ENCODE measurements at regions not wholly inside any gene's neighbourhood (a gene's known extent, or its start where the extent isn't known, plus 50 kb on each side); places are given as distances from the start of the nearest gene placed in this dataset.

- H3K4me1 ChIP-seq (ENCODE audit: low read length), result no peaks in the 10 kb centered on the region
- no peak for DNase-seq
- no peak overlapping the region for H3K27ac ChIP-seq (ENCODE audit: low read length)
- no peak overlapping the region for H3K9ac ChIP-seq (ENCODE audit: low read length)
- no peaks in the 10 kb centered on the region for H3K79me2 ChIP-seq (ENCODE audit: low read length)
- 0 out of 2 replicates have a peak, but pooled peaks cover 4% of the 10 kb centered on the region for H3K9me3 ChIP-seq (ENCODE audit: low read length)
- H3K27me3 ChIP-seq (ENCODE audit: low read length), result no peaks in the 10 kb centered on the region
- no peak overlapping the region for H2AFZ ChIP-seq (ENCODE audit: low read length)
- H3K4me2 ChIP-seq (ENCODE audit: low read depth, low read length, poor library complexity, severe bottlenecking), result no peak overlapping the region
- no peaks in the 10 kb centered on the region for H3K36me3 ChIP-seq (ENCODE audit: insufficient read depth, low read length)
- H3K9me2 ChIP-seq (replicated peaks; ENCODE audit: insufficient read depth, low read length), result no peaks in the 10 kb centered on the region
- H3K4me3 ChIP-seq (ENCODE audit: low read length), result no peak overlapping the region
- no peaks in the 10 kb centered on the region for H4K20me1 ChIP-seq (ENCODE audit: insufficient read depth, low read depth, low read length)
Observed at GRCh38 chr12:39122562-39123204, 217.3 kb upstream of the CPNE8 start.

- no peaks in the 10 kb centered on the region for H4K20me1 ChIP-seq (ENCODE audit: insufficient read depth, low read depth, low read length)
- H2AFZ ChIP-seq (ENCODE audit: low read length), result no peak overlapping the region
- no peaks in the 10 kb centered on the region for H3K4me1 ChIP-seq (ENCODE audit: low read length)
- no peaks in the 10 kb centered on the region for H3K27me3 ChIP-seq (ENCODE audit: low read length)
- H3K36me3 ChIP-seq (ENCODE audit: insufficient read depth, low read length), result no peaks in the 10 kb centered on the region
- H3K9me3 ChIP-seq (ENCODE audit: low read length), result no peaks in the 10 kb centered on the region
- no peaks in the 10 kb centered on the region for H3K79me2 ChIP-seq (ENCODE audit: low read length)
- H3K4me2 ChIP-seq (ENCODE audit: low read depth, low read length, poor library complexity, severe bottlenecking), result no peak overlapping the region
- no peak for DNase-seq
- no peaks in the 10 kb centered on the region for H3K9me2 ChIP-seq (replicated peaks; ENCODE audit: insufficient read depth, low read length)
- no peak overlapping the region for H3K27ac ChIP-seq (ENCODE audit: low read length)
- no peak overlapping the region for H3K4me3 ChIP-seq (ENCODE audit: low read length)
- H3K9ac ChIP-seq (ENCODE audit: low read length), result no peak overlapping the region
Observed at GRCh38 chr12:39116861-39117260, 211.5 kb upstream of the CPNE8 start.

GRCh38 chr12:39112064-39112463 lies 206.7 kb upstream of the CPNE8 start:
- no peak overlapping the region for H2AFZ ChIP-seq (ENCODE audit: low read length)
- no peaks in the 10 kb centered on the region for H4K20me1 ChIP-seq (ENCODE audit: insufficient read depth, low read depth, low read length)
- H3K9me2 ChIP-seq (replicated peaks; ENCODE audit: insufficient read depth, low read length), result no peaks in the 10 kb centered on the region
- H3K4me3 ChIP-seq (ENCODE audit: low read length), result no peak overlapping the region
- H3K36me3 ChIP-seq (ENCODE audit: insufficient read depth, low read length), result no peaks in the 10 kb centered on the region
- DNase-seq, result no peak
- H3K79me2 ChIP-seq (ENCODE audit: low read length), result no peaks in the 10 kb centered on the region
- no peak overlapping the region for H3K9ac ChIP-seq (ENCODE audit: low read length)
- H3K27ac ChIP-seq (ENCODE audit: low read length), result no peak overlapping the region
- H3K9me3 ChIP-seq (ENCODE audit: low read length), result no peaks in the 10 kb centered on the region
- H3K27me3 ChIP-seq (ENCODE audit: low read length), result no peaks in the 10 kb centered on the region
- H3K4me2 ChIP-seq (ENCODE audit: low read depth, low read length, poor library complexity, severe bottlenecking), result no peak overlapping the region
- no peaks in the 10 kb centered on the region for H3K4me1 ChIP-seq (ENCODE audit: low read length)

- Histone ChIP-seq H3K79me2 (ENCODE audit: low read length) (no peaks in the 10 kb centered on the region), H3K27me3 (ENCODE audit: low read length) (no peaks in the 10 kb centered on the region), H3K9me2 (replicated peaks; ENCODE audit: insufficient read depth, low read length) (no peaks in the 10 kb centered on the region), H3K36me3 (ENCODE audit: insufficient read depth, low read length) (no peaks in the 10 kb centered on the region), H3K4me2 (ENCODE audit: low read depth, low read length, poor library complexity, severe bottlenecking) (no peak overlapping the region), H3K4me1 (ENCODE audit: low read length) (no peaks in the 10 kb centered on the region), H3K4me3 (ENCODE audit: low read length) (no peak overlapping the region), H2AFZ (ENCODE audit: low read length) (no peak overlapping the region), H3K9ac (ENCODE audit: low read length) (no peak overlapping the region), H3K9me3 (ENCODE audit: low read length) (no peaks in the 10 kb centered on the region), H4K20me1 (ENCODE audit: insufficient read depth, low read depth, low read length) (no peaks in the 10 kb centered on the region), H3K27ac (ENCODE audit: low read length) (no peak overlapping the region)
- DNase-seq, result no peak
Observed at GRCh38 chr12:39105111-39105510, 199.7 kb upstream of the CPNE8 start.

- no peak overlapping the region for H3K9ac ChIP-seq (ENCODE audit: low read length)
- H3K9me3 ChIP-seq (ENCODE audit: low read length), result no peaks in the 10 kb centered on the region
- H2AFZ ChIP-seq (ENCODE audit: low read length), result no peak overlapping the region
- no peaks in the 10 kb centered on the region for H3K36me3 ChIP-seq (ENCODE audit: insufficient read depth, low read length)
- no peak overlapping the region for H3K4me3 ChIP-seq (ENCODE audit: low read length)
- no peak overlapping the region for H3K27ac ChIP-seq (ENCODE audit: low read length)
- H3K4me1 ChIP-seq (ENCODE audit: low read length), result no peaks in the 10 kb centered on the region
- H3K27me3 ChIP-seq (ENCODE audit: low read length), result no peaks in the 10 kb centered on the region
- no peaks in the 10 kb centered on the region for H3K79me2 ChIP-seq (ENCODE audit: low read length)
- no peaks in the 10 kb centered on the region for H4K20me1 ChIP-seq (ENCODE audit: insufficient read depth, low read depth, low read length)
- peak; percentile 81 for DNase-seq
- no peak overlapping the region for H3K4me2 ChIP-seq (ENCODE audit: low read depth, low read length, poor library complexity, severe bottlenecking)
- H3K9me2 ChIP-seq (replicated peaks; ENCODE audit: insufficient read depth, low read length), result no peaks in the 10 kb centered on the region
Observed at GRCh38 chr12:39103552-39104165, 198.3 kb upstream of the CPNE8 start.

- H3K9me3 ChIP-seq (ENCODE audit: low read length), result no peaks in the 10 kb centered on the region
- no peaks in the 10 kb centered on the region for H4K20me1 ChIP-seq (ENCODE audit: insufficient read depth, low read depth, low read length)
- no peaks in the 10 kb centered on the region for H3K27me3 ChIP-seq (ENCODE audit: low read length)
- no peaks in the 10 kb centered on the region for H3K36me3 ChIP-seq (ENCODE audit: insufficient read depth, low read length)
- H3K79me2 ChIP-seq (ENCODE audit: low read length), result no peaks in the 10 kb centered on the region
- H3K4me1 ChIP-seq (ENCODE audit: low read length), result no peaks in the 10 kb centered on the region
- H3K9me2 ChIP-seq (replicated peaks; ENCODE audit: insufficient read depth, low read length), result no peaks in the 10 kb centered on the region
- H3K4me3 ChIP-seq (ENCODE audit: low read length), result no peak overlapping the region
- H2AFZ ChIP-seq (ENCODE audit: low read length), result no peak overlapping the region
- no peak for DNase-seq
- no peak overlapping the region for H3K27ac ChIP-seq (ENCODE audit: low read length)
- H3K9ac ChIP-seq (ENCODE audit: low read length), result no peak overlapping the region
- H3K4me2 ChIP-seq (ENCODE audit: low read depth, low read length, poor library complexity, severe bottlenecking), result no peak overlapping the region
Observed at GRCh38 chr12:39102474-39103209, 197.3 kb upstream of the CPNE8 start.

GRCh38 chr12:39095636-39096330 lies 190.4 kb upstream of the CPNE8 start:
- Histone ChIP-seq H3K4me3 (ENCODE audit: low read length) (no peak overlapping the region), H3K9ac (ENCODE audit: low read length) (no peak overlapping the region), H3K9me3 (ENCODE audit: low read length) (peaks cover 23% of the 10 kb centered on the region), H3K79me2 (ENCODE audit: low read length) (no peaks in the 10 kb centered on the region), H3K4me2 (ENCODE audit: low read depth, low read length, poor library complexity, severe bottlenecking) (no peak overlapping the region), H4K20me1 (ENCODE audit: insufficient read depth, low read depth, low read length) (no peaks in the 10 kb centered on the region), H3K27me3 (ENCODE audit: low read length) (no peaks in the 10 kb centered on the region), H3K27ac (ENCODE audit: low read length) (no peak overlapping the region), H3K4me1 (ENCODE audit: low read length) (no peaks in the 10 kb centered on the region), H2AFZ (ENCODE audit: low read length) (no peak overlapping the region), H3K36me3 (ENCODE audit: insufficient read depth, low read length) (no peaks in the 10 kb centered on the region), H3K9me2 (replicated peaks; ENCODE audit: insufficient read depth, low read length) (no peaks in the 10 kb centered on the region)
- DNase-seq, result no peak

- Histone ChIP-seq H3K79me2 (ENCODE audit: low read length) (no peaks in the 10 kb centered on the region), H4K20me1 (ENCODE audit: insufficient read depth, low read depth, low read length) (no peaks in the 10 kb centered on the region), H3K9me3 (ENCODE audit: low read length) (peaks cover 8% of the 10 kb centered on the region; the same call in 1 of the 2 replicates), H3K4me3 (ENCODE audit: low read length) (no peak overlapping the region), H3K4me2 (ENCODE audit: low read depth, low read length, poor library complexity, severe bottlenecking) (no peak overlapping the region), H2AFZ (ENCODE audit: low read length) (no peak overlapping the region), H3K9me2 (replicated peaks; ENCODE audit: insufficient read depth, low read length) (no peaks in the 10 kb centered on the region), H3K27me3 (ENCODE audit: low read length) (no peaks in the 10 kb centered on the region), H3K9ac (ENCODE audit: low read length) (no peak overlapping the region), H3K4me1 (ENCODE audit: low read length) (no peaks in the 10 kb centered on the region), H3K27ac (ENCODE audit: low read length) (no peak overlapping the region), H3K36me3 (ENCODE audit: insufficient read depth, low read length) (no peaks in the 10 kb centered on the region)
- no peak for DNase-seq
Observed at GRCh38 chr12:39081910-39082309, 176.5 kb upstream of the CPNE8 start.
